ENCODE measurements at regions not wholly inside any gene's neighbourhood (a gene's known extent, or its start where the extent isn't known, plus 50 kb on each side); places are given as distances from the start of the nearest gene placed in this dataset.
"Not testable (repeated sequence)": the region's sequence is repeated elsewhere in the genome, so short reads cannot be mapped to it uniquely, and the experiment has no call there.

GRCh38 chr2:116761864-116762263 is 1052.6 kb upstream of the DDX18 start:
- peak; percentile 6 for DNase-seq (ENCODE audit: low read depth, low spot score)

GRCh38 chr2:116769514-116769913 is 1045.0 kb upstream of the DDX18 start:
- no peak for DNase-seq (ENCODE audit: low read depth, low spot score)

GRCh38 chr2:116776556-116776955 is 1037.9 kb upstream of the DDX18 start:
- DNase-seq (ENCODE audit: low read depth, low spot score): no peak

GRCh38 chr2:116787848-116788247 is 1026.6 kb upstream of the DDX18 start:
- DNase-seq (ENCODE audit: low read depth, low spot score): no peak

- DNase-seq (ENCODE audit: low read depth, low spot score): no peak
Observed at GRCh38 chr2:116802671-116803070, 1011.8 kb upstream of the DDX18 start.

- no peak for DNase-seq (ENCODE audit: low read depth, low spot score)
Observed at GRCh38 chr2:116804901-116805300, 1009.6 kb upstream of the DDX18 start.

GRCh38 chr2:116806505-116806904 is 1008.0 kb upstream of the DDX18 start:
- not testable (repeated sequence) for DNase-seq (ENCODE audit: low read depth, low spot score)

- DNase-seq (ENCODE audit: low read depth, low spot score): no peak
Observed at GRCh38 chr2:116809109-116809508, 1005.4 kb upstream of the DDX18 start.

GRCh38 chr2:116810071-116810470 is 1004.4 kb upstream of the DDX18 start:
- DNase-seq (ENCODE audit: low read depth, low spot score): no peak

- DNase-seq (ENCODE audit: low read depth, low spot score): no peak
Observed at GRCh38 chr2:116810645-116811044, 1003.8 kb upstream of the DDX18 start.

GRCh38 chr2:116819355-116819754 is 995.1 kb upstream of the DDX18 start:
- DNase-seq (ENCODE audit: low read depth, low spot score): no peak

GRCh38 chr2:116820986-116821385 is 993.5 kb upstream of the DDX18 start:
- no peak for DNase-seq (ENCODE audit: low read depth, low spot score)

- DNase-seq (ENCODE audit: low read depth, low spot score): not testable (repeated sequence)
Observed at GRCh38 chr2:116829543-116829942, 984.9 kb upstream of the DDX18 start.

GRCh38 chr2:116832148-116832547 is 982.3 kb upstream of the DDX18 start:
- DNase-seq (ENCODE audit: low read depth, low spot score): no peak

- no peak for DNase-seq (ENCODE audit: low read depth, low spot score)
Observed at GRCh38 chr2:116833052-116833451, 981.4 kb upstream of the DDX18 start.

GRCh38 chr2:116842164-116842563 is 972.3 kb upstream of the DDX18 start:
- no peak for DNase-seq (ENCODE audit: low read depth, low spot score)

- no peak for DNase-seq (ENCODE audit: low read depth, low spot score)
Observed at GRCh38 chr2:116859708-116860107, 954.8 kb upstream of the DDX18 start.

- DNase-seq (ENCODE audit: low read depth, low spot score): no peak
Observed at GRCh38 chr2:116874021-116874420, 940.5 kb upstream of the DDX18 start.

- no peak for DNase-seq (ENCODE audit: low read depth, low spot score)
Observed at GRCh38 chr2:116877274-116877673, 937.2 kb upstream of the DDX18 start.

- DNase-seq (ENCODE audit: low read depth, low spot score): no peak
Observed at GRCh38 chr2:116877944-116878343, 936.5 kb upstream of the DDX18 start.

GRCh38 chr2:116879650-116880160 is 934.8 kb upstream of the DDX18 start:
- peak; percentile 10 for DNase-seq (ENCODE audit: low read depth, low spot score)

- DNase-seq (ENCODE audit: low read depth, low spot score): no peak
Observed at GRCh38 chr2:116891191-116891590, 923.3 kb upstream of the DDX18 start.

- DNase-seq (ENCODE audit: low read depth, low spot score): no peak
Observed at GRCh38 chr2:116911540-116911939, 903.0 kb upstream of the DDX18 start.

GRCh38 chr2:116915673-116916072 is 898.8 kb upstream of the DDX18 start:
- DNase-seq (ENCODE audit: low read depth, low spot score): no peak
